Endothelial cell of umbilical vein (primary cell): ENCODE measurements at regions not wholly inside any gene's neighbourhood (a gene's known extent, or its start where the extent isn't known, plus 50 kb on each side); places are given as distances from the start of the nearest gene placed in this dataset.

Experiments
- POLR2A ChIP-seq: IDR thresholded peaks from 2 replicates; pipeline ENCODE4 v1.6.1; 2012; ENCODE audit warnings: low read depth, mild to moderate bottlenecking, control low read depth, low read length
- TF ChIP-seq, protein P1 (sequence below), 2 donors: IDR thresholded peaks; 1 replicate in 1 of 2; 2 replicates in 1 of 2; pipeline ENCODE4 v1.5.1; 2011; ENCODE audit warnings: low read length in 2 of 2, mild to moderate bottlenecking in 2 of 2, moderate library complexity in 2 of 2, control low read depth in 1 of 2, inconsistent platforms in 1 of 2, low read depth in 1 of 2; ENCODE audit not compliant: insufficient read depth in 1 of 2; ENCODE audit errors: extremely low read depth in 1 of 2
- TF ChIP-seq, protein P2 (sequence below): IDR thresholded peaks from 2 replicates; pipeline ENCODE4 v1.6.1; 2011; ENCODE audit not compliant: insufficient read depth, insufficient read length

DNA sequence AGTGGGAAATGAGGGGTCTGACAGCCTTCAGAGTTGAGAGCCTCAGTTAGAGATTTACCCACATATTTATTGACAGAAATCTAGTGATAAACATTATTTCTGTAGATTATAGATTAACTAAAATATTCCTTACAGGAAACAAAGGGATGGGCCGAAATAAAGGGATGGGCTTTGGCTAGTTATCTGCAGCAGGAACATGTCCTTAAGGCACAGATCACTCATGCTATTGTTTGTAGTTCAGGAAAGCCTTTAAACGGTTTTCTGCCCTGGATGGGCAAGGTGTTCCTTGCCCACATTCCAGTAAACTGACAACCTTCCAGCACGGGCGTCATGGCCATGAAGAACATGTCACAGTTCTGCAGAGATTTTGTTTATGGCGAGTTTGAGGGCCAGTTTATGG is 154.8 kb upstream of the TOM1L1 start:
- TF ChIP-seq, protein P1, sequence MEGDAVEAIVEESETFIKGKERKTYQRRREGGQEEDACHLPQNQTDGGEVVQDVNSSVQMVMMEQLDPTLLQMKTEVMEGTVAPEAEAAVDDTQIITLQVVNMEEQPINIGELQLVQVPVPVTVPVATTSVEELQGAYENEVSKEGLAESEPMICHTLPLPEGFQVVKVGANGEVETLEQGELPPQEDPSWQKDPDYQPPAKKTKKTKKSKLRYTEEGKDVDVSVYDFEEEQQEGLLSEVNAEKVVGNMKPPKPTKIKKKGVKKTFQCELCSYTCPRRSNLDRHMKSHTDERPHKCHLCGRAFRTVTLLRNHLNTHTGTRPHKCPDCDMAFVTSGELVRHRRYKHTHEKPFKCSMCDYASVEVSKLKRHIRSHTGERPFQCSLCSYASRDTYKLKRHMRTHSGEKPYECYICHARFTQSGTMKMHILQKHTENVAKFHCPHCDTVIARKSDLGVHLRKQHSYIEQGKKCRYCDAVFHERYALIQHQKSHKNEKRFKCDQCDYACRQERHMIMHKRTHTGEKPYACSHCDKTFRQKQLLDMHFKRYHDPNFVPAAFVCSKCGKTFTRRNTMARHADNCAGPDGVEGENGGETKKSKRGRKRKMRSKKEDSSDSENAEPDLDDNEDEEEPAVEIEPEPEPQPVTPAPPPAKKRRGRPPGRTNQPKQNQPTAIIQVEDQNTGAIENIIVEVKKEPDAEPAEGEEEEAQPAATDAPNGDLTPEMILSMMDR (IDR thresholded peaks at IDR 0.05; ENCODE audit: extremely low read depth in 1 of 2, insufficient read depth in 1 of 2, low read depth in 1 of 2, low read length in 2 of 2) = no peak
- no peak for TF ChIP-seq POLR2A
- TF ChIP-seq, protein P2, sequence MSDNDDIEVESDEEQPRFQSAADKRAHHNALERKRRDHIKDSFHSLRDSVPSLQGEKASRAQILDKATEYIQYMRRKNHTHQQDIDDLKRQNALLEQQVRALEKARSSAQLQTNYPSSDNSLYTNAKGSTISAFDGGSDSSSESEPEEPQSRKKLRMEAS = no peak
